ENCODE measurements at regions not wholly inside any gene's neighbourhood (a gene's known extent, or its start where the extent isn't known, plus 50 kb on each side); places are given as distances from the start of the nearest gene placed in this dataset.
"Not testable (repeated sequence)": the region's sequence is repeated elsewhere in the genome, so short reads cannot be mapped to it uniquely, and the experiment has no call there.

- no peaks in the 10 kb centered on the region for H3K9me3 ChIP-seq
- H3K4me3 ChIP-seq: no peak overlapping the region
- no peaks in the 10 kb centered on the region for H3K4me1 ChIP-seq
- no peaks in the 10 kb centered on the region for H3K27me3 ChIP-seq
- DNase-seq: no peak
- H3K27ac ChIP-seq: no peak overlapping the region
- no peaks in the 10 kb centered on the region for H3K36me3 ChIP-seq
- TF ChIP-seq CTCF (IDR thresholded peaks at IDR 0.05) (no peak), POLR2A (IDR thresholded peaks at IDR 0.05) (no peak)
These were observed 115.6 kb downstream of the ZNF281 start for GRCh38 chr1:200294241-200294640.

DNA sequence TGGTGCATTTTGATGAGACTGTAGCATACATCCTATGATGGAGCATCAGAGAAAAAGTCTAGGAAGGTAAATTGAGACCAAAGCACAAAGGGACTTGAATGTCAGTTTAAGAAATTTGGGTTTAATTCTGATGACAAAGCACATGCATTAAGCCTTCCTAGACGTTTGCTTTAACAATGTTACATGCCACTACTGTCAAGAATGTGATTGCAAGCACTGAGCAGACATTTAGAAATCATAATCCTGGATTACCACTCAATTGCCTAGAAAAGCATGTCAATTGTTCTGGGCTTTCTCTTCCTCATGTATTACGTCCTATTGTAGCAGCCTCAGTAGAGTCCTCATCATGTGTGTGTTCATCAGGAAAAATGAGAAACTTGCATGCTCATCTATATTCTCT lies 117.1 kb downstream of the ZNF281 start:
- Histone ChIP-seq H3K36me3 (no peaks in the 10 kb centered on the region), H3K27ac (no peak overlapping the region), H3K4me1 (no peaks in the 10 kb centered on the region)

GRCh38 chr1:200291106-200291505 lies 118.7 kb downstream of the ZNF281 start:
- H3K4me3 ChIP-seq: no peak overlapping the region
- H3K27me3 ChIP-seq: no peaks in the 10 kb centered on the region
- no peak for DNase-seq
- TF ChIP-seq POLR2A (IDR thresholded peaks at IDR 0.05): no peak
- TF ChIP-seq CTCF (IDR thresholded peaks at IDR 0.05): no peak
- no peak overlapping the region for H3K27ac ChIP-seq
- H3K36me3 ChIP-seq: no peaks in the 10 kb centered on the region
- H3K4me1 ChIP-seq: no peaks in the 10 kb centered on the region
- H3K9me3 ChIP-seq: no peaks in the 10 kb centered on the region

More for the DNA sequence above, 117.1 kb downstream of the ZNF281 start:
- no peak for DNase-seq
- H3K27me3 ChIP-seq: no peaks in the 10 kb centered on the region
- no peak for TF ChIP-seq POLR2A (IDR thresholded peaks at IDR 0.05)
- TF ChIP-seq CTCF (IDR thresholded peaks at IDR 0.05): no peak
- no peaks in the 10 kb centered on the region for H3K9me3 ChIP-seq
- H3K4me3 ChIP-seq: no peak overlapping the region

GRCh38 chr1:200290010-200290685 lies 119.7 kb downstream of the ZNF281 start:
- TF ChIP-seq CTCF (IDR thresholded peaks at IDR 0.05): no peak
- no peak for TF ChIP-seq POLR2A (IDR thresholded peaks at IDR 0.05)
- DNase-seq: no peak
- Histone ChIP-seq H3K4me3 (no peak overlapping the region), H3K4me1 (no peaks in the 10 kb centered on the region), H3K27me3 (no peaks in the 10 kb centered on the region), H3K27ac (no peak overlapping the region), H3K36me3 (no peaks in the 10 kb centered on the region), H3K9me3 (no peaks in the 10 kb centered on the region)

GRCh38 chr1:200288226-200288625 lies 121.6 kb downstream of the ZNF281 start:
- Histone ChIP-seq H3K4me3 (no peak overlapping the region), H3K27ac (no peak overlapping the region), H3K4me1 (no peaks in the 10 kb centered on the region), H3K27me3 (no peaks in the 10 kb centered on the region), H3K9me3 (no peaks in the 10 kb centered on the region), H3K36me3 (no peaks in the 10 kb centered on the region)
- no peak for TF ChIP-seq POLR2A (IDR thresholded peaks at IDR 0.05)
- no peak for TF ChIP-seq CTCF (IDR thresholded peaks at IDR 0.05)
- DNase-seq: no peak

DNA sequence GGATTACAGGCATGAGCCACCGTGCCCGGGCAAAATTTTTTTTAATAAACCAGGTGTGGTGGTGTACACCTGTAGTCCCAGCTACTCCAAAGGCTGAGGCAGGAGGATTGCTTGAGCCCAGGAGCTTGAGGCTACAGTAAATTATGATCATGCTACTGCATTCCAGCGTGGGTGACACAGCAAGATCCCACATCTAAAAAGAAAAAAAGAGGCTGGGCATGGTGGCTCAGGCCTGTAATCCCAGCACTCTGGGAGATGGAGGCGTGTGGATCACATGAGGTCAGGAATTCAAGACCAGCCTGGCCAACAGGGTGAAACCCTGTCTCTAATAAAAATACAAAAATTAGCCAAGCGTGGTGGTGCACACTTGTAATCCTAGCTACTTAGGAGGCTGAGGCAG lies 125.6 kb downstream of the ZNF281 start:
- not testable (repeated sequence) for H3K4me1 ChIP-seq, H3K9me3 ChIP-seq, H3K27ac ChIP-seq, H3K4me3 ChIP-seq, H3K36me3 ChIP-seq, DNase-seq, H3K27me3 ChIP-seq

Measured in Peyer's patch (tissue), 4 donors.